Liver (tissue), 8 donors: ENCODE measurements at regions not wholly inside any gene's neighbourhood (a gene's known extent, or its start where the extent isn't known, plus 50 kb on each side); places are given as distances from the start of the nearest gene placed in this dataset.

ENCODE experiments used
- DNase-seq: peaks from one replicate; pipeline ENCODE4 v3.0.0-alpha.2; 2017; ENCODE audit warnings: low spot score
- H3K27ac ChIP-seq, 2 donors: one replicate each; pipeline ENCODE4 v1.7.0; 2013; ENCODE audit warnings: inconsistent platforms in 2 of 2, low read length in 2 of 2, control low read depth in 1 of 2, low read depth in 1 of 2, mild to moderate bottlenecking in 1 of 2
- H3K27me3 ChIP-seq, 4 donors: one replicate each; pipeline versions ENCODE4 v1.6.1 to v1.7.0; 2013; ENCODE audit warnings: low read length in 3 of 4, inconsistent platforms in 1 of 4, mild to moderate bottlenecking in 1 of 4, moderate library complexity in 1 of 4; ENCODE audit not compliant: control insufficient read depth in 4 of 4, insufficient read depth in 4 of 4
- H3K36me3 ChIP-seq, 4 donors: one replicate each; pipeline versions ENCODE4 v1.6.1 to v1.7.0; 2013; ENCODE audit warnings: low read length in 3 of 4, mild to moderate bottlenecking in 3 of 4, low read depth in 1 of 4, moderate library complexity in 1 of 4; ENCODE audit not compliant: control insufficient read depth in 4 of 4, insufficient read depth in 3 of 4
- H3K4me1 ChIP-seq, 4 donors: one replicate each; pipeline versions ENCODE4 v1.6.1 to v1.7.0; 2013; ENCODE audit warnings: low read length in 3 of 4, mild to moderate bottlenecking in 3 of 4, moderate library complexity in 1 of 4; ENCODE audit not compliant: control insufficient read depth in 4 of 4, insufficient read depth in 4 of 4
- H3K4me3 ChIP-seq, 3 donors: one replicate each; pipeline versions ENCODE4 v1.6.1 to v1.7.0; 2013; ENCODE audit warnings: low read length in 3 of 3, control low read depth in 1 of 3, low read depth in 1 of 3, mild to moderate bottlenecking in 1 of 3
- H3K9ac ChIP-seq, 2 donors: one replicate each; pipeline ENCODE4 v1.7.0; 2013; ENCODE audit warnings: low read length in 2 of 2, mild to moderate bottlenecking in 2 of 2, moderate library complexity in 2 of 2, control low read depth in 1 of 2, low read depth in 1 of 2
- H3K9me3 ChIP-seq, 4 donors: one replicate each; pipeline versions ENCODE4 v1.6.1 to v1.7.0; 2013; ENCODE audit warnings: low read length in 3 of 4; ENCODE audit not compliant: control insufficient read depth in 4 of 4
- ATF3 ChIP-seq: IDR thresholded peaks from 2 replicates; pipeline ENCODE4 v1.6.1; 2016; ENCODE audit warnings: antibody characterized with exemption
- EGR1 ChIP-seq, 2 donors: IDR thresholded peaks; 2 replicates each; pipeline ENCODE4 v1.6.1; 2016 to 2018; ENCODE audit warnings: antibody characterized with exemption in 2 of 2, low read depth in 2 of 2
- FOXA1 ChIP-seq: IDR thresholded peaks from 2 replicates; pipeline ENCODE4 v1.6.1; 2016; ENCODE audit warnings: antibody characterized with exemption
- FOXA2 ChIP-seq: IDR thresholded peaks from 2 replicates; pipeline ENCODE4 v1.6.1; 2016; ENCODE audit warnings: antibody characterized with exemption
- GABPA ChIP-seq, 2 donors: IDR thresholded peaks in 1 of 2; conservative IDR thresholded peaks in 1 of 2; 2 replicates each; pipeline ENCODE4 v1.6.1; 2016; ENCODE audit warnings: antibody characterized with exemption in 2 of 2, mild to moderate bottlenecking in 1 of 2, moderate library complexity in 1 of 2
- HNF4A ChIP-seq, 2 donors: conservative IDR thresholded peaks; 2 replicates each; pipeline ENCODE4 v1.6.1; 2016; ENCODE audit warnings: antibody characterized with exemption in 2 of 2, mild to moderate bottlenecking in 2 of 2
- HNF4G ChIP-seq: IDR thresholded peaks from 2 replicates; pipeline ENCODE4 v1.6.1; 2016; ENCODE audit warnings: antibody characterized with exemption
- JUND ChIP-seq, 2 donors: IDR thresholded peaks; 2 replicates each; pipeline ENCODE4 v1.6.1; 2016; ENCODE audit warnings: antibody characterized with exemption in 2 of 2
- NR2F2 ChIP-seq: IDR thresholded peaks from 2 replicates; pipeline ENCODE4 v1.6.1; 2016; ENCODE audit warnings: antibody characterized with exemption
- RAD21 ChIP-seq, 2 donors: IDR thresholded peaks; 2 replicates each; pipeline ENCODE4 v1.6.1; 2016; ENCODE audit warnings: antibody characterized with exemption in 2 of 2, mild to moderate bottlenecking in 2 of 2
- REST ChIP-seq: IDR thresholded peaks from 2 replicates; pipeline ENCODE4 v1.6.1; 2016; ENCODE audit warnings: antibody characterized with exemption, mild to moderate bottlenecking
- RXRA ChIP-seq, 2 donors: IDR thresholded peaks; 2 replicates each; pipeline ENCODE4 v1.6.1; 2017 to 2018; ENCODE audit warnings: antibody characterized with exemption in 2 of 2, mild to moderate bottlenecking in 1 of 2
- SP1 ChIP-seq: IDR thresholded peaks from 2 replicates; pipeline ENCODE4 v1.6.1; 2018; ENCODE audit warnings: antibody characterized with exemption, mild to moderate bottlenecking
- TAF1 ChIP-seq: conservative IDR thresholded peaks from 2 replicates; pipeline ENCODE4 v1.6.1; 2016; ENCODE audit warnings: antibody characterized with exemption, mild to moderate bottlenecking
- YY1 ChIP-seq: IDR thresholded peaks from 2 replicates; pipeline ENCODE4 v1.6.1; 2016; ENCODE audit warnings: antibody characterized with exemption, mild to moderate bottlenecking
- ZBTB33 ChIP-seq: IDR thresholded peaks from 2 replicates; pipeline ENCODE4 v1.6.1; 2016; ENCODE audit warnings: antibody characterized with exemption
- WGBS: extraction: QIAGEN DNeasy Blood & Tissue Kit; methylation state at CpG from one replicate; pipeline ENCODE4 v1.1.7; 2013; 5-methylcytosine and 5-hydroxymethylcytosine counted together
- TF ChIP-seq, protein P1 (sequence below): fragments of 150-350 bp; IDR thresholded peaks from 2 replicates; pipeline ENCODE4 v1.5.1; 2017; ENCODE audit warnings: improper control_type of control experiment, low read depth, low read length; ENCODE audit not compliant: missing input control
- TF ChIP-seq, protein P2 (sequence below): IDR thresholded peaks from 2 replicates; pipeline ENCODE4 v1.6.1; 2016; ENCODE audit warnings: antibody characterized with exemption
- donor health status: healthy.
- donor health status: healthy.
- donor health status: healthy.
- donor health status: healthy.
- donor health status: healthy.

DNA sequence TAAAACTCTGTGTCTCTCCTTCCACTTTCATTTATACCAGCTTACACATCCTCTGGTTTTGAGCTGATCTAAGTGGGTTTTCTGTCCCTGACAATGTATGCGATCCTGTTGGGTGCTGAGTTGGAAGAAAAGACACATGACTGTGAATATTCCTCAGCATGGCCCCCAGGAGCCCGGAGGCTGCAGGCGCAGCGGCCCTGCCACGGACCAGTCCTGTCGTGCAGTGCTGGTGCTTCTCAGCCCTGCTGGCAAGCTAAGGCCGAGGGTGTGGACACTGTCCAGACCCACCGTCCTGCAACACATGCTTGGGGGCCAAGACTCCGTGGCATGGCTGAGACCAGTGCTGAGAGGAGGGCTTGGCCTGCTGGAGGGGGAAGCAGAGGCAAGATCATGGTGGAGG is 328.9 kb upstream of the IRX2 start:
- peaks cover 0 to 8% (median 7%) of the 10 kb centered on the region in 4 donors for H3K9me3 ChIP-seq
- H3K36me3 ChIP-seq: no peaks in the 10 kb centered on the region
- no peak overlapping the region for H3K27ac ChIP-seq
- 74% methylated on average over 9 of the region's 9 CpGs for whole genome bisulfite sequencing
- no peak overlapping the region for H3K9ac ChIP-seq
- H3K4me1 ChIP-seq: no peaks in the 10 kb centered on the region
- H3K27me3 ChIP-seq: no peaks in the 10 kb centered on the region
- DNase-seq: no peak
- no peak overlapping the region for H3K4me3 ChIP-seq
- TF ChIP-seq JUND (IDR thresholded peaks at IDR 0.05): no peak
- no peak for TF ChIP-seq SP1
- TF ChIP-seq RXRA (IDR thresholded peaks at IDR 0.05): no peak

DNA sequence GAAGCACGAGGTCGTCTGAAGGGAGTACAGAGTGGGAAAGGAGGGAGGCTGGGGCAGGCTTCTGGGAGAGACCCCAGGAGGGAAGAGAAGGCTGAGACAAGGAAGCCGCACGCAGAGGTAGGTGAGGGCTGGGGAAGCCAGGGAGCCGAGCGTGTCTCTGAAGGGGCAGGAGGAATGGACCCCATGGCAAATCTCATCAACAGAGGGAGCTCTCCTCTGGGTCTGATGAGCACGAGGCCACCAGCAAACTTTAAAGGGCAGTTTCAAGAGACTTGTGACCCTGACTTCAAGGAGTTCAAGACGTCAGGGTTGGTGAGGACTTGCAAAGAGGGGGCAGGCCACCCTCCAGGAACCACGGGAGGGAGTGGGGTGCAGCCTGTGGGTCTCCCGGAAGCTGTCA is 326.2 kb upstream of the IRX2 start:
- DNase-seq: no peak
- Histone ChIP-seq H3K27ac (no peak overlapping the region), H3K4me3 (no peak overlapping the region), H3K27me3 (no peaks in the 10 kb centered on the region), H3K9me3 (peaks cover 0 to 19% (median 11%) of the 10 kb centered on the region in 4 donors), H3K4me1 (no peaks in the 10 kb centered on the region), H3K36me3 (no peaks in the 10 kb centered on the region), H3K9ac (no peak overlapping the region)
- WGBS: 50% methylated on average over 10 of the region's 10 CpGs
- TF ChIP-seq YY1: no peak
- TF ChIP-seq, protein P1, sequence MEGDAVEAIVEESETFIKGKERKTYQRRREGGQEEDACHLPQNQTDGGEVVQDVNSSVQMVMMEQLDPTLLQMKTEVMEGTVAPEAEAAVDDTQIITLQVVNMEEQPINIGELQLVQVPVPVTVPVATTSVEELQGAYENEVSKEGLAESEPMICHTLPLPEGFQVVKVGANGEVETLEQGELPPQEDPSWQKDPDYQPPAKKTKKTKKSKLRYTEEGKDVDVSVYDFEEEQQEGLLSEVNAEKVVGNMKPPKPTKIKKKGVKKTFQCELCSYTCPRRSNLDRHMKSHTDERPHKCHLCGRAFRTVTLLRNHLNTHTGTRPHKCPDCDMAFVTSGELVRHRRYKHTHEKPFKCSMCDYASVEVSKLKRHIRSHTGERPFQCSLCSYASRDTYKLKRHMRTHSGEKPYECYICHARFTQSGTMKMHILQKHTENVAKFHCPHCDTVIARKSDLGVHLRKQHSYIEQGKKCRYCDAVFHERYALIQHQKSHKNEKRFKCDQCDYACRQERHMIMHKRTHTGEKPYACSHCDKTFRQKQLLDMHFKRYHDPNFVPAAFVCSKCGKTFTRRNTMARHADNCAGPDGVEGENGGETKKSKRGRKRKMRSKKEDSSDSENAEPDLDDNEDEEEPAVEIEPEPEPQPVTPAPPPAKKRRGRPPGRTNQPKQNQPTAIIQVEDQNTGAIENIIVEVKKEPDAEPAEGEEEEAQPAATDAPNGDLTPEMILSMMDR: no peak
- no peak for TF ChIP-seq REST
- no peak for TF ChIP-seq NR2F2
- no peak for TF ChIP-seq TAF1
- no peak for TF ChIP-seq FOXA2
- TF ChIP-seq EGR1 (IDR thresholded peaks at IDR 0.05; ENCODE audit: low read depth in 2 of 2): no peak
- no peak for TF ChIP-seq HNF4G
- no peak for TF ChIP-seq GABPA (IDR thresholded peaks at IDR 0.05 in 1 of 2, conservative IDR thresholded peaks at IDR 0.05 in 1 of 2)
- TF ChIP-seq JUND (IDR thresholded peaks at IDR 0.05): no peak
- TF ChIP-seq, protein P2, sequence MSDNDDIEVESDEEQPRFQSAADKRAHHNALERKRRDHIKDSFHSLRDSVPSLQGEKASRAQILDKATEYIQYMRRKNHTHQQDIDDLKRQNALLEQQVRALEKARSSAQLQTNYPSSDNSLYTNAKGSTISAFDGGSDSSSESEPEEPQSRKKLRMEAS: no peak
- no peak for TF ChIP-seq ZBTB33
- no peak for TF ChIP-seq RXRA (IDR thresholded peaks at IDR 0.05)
- no peak for TF ChIP-seq ATF3
- no peak for TF ChIP-seq RAD21 (IDR thresholded peaks at IDR 0.05)
- TF ChIP-seq SP1: no peak
- TF ChIP-seq HNF4A (conservative IDR thresholded peaks at IDR 0.05): no peak
- TF ChIP-seq FOXA1: no peak
